HEK293 (cell line): ENCODE measurements at regions not wholly inside any gene's neighbourhood (a gene's known extent, or its start where the extent isn't known, plus 50 kb on each side); places are given as distances from the start of the nearest gene placed in this dataset.

Experiments
- CTCF ChIA-PET: fragments of 350-600 bp; formaldehyde crosslinking; extraction: SDS; loops from one replicate; lab custom pipeline; 2021; ENCODE audit warnings: antibody characterized with exemption; lab: Yijun Ruan, JAX
- POLR2A ChIA-PET: fragments of 300-600 bp; formaldehyde crosslinking; extraction: SDS; loops from one replicate; lab custom pipeline; 2020; ENCODE audit warnings: antibody characterized with exemption, inconsistent platforms; lab: Yijun Ruan, JAX
- H3K27ac ChIP-seq: fragments of 200-500 bp; sonication (Bioruptor generic); 2 replicates; pipeline ENCODE4 v1.5.1; 2014; ENCODE audit warnings: low read depth, low read length, control low read depth, inconsistent platforms; ENCODE audit errors: extremely low read depth
- H3K36me3 ChIP-seq, 2 experiments: fragments of 200-500 bp in 1 of 2; sonication (Bioruptor generic) in 1 of 2; 1 replicate in 1 of 2; 2 replicates in 1 of 2; pipeline ENCODE4 v1.5.1; 2014 to 2017; ENCODE audit warnings: inconsistent platforms in 2 of 2, low read length in 2 of 2; ENCODE audit not compliant: control insufficient read depth in 2 of 2, insufficient read depth in 1 of 2
- H3K4me1 ChIP-seq: fragments of 200-500 bp; sonication (Bioruptor generic); 2 replicates; pipeline ENCODE4 v1.5.1; 2014; ENCODE audit warnings: mild to moderate bottlenecking, low read length, inconsistent platforms; ENCODE audit not compliant: control insufficient read depth, insufficient read depth
- H3K4me3 ChIP-seq: 2 replicates; pipeline ENCODE4 v1.5.1; 2011; ENCODE audit warnings: low read depth, mild to moderate bottlenecking, control low read depth, low read length, moderate library complexity
- H3K9me3 ChIP-seq: fragments of 200-500 bp; sonication (Bioruptor generic); 2 replicates; pipeline ENCODE4 v1.5.1; 2014; ENCODE audit warnings: low read depth, low read length, inconsistent platforms; ENCODE audit not compliant: control insufficient read depth, insufficient read depth
- GLI2 ChIP-seq: fragments of 450-650 bp; formaldehyde crosslinking; IDR thresholded peaks from 2 replicates; pipeline ENCODE4; 2017; ENCODE audit warnings: missing biosample characterization, missing genetic modification characterization, low read depth, borderline replicate concordance
- IKZF3 ChIP-seq: fragments of 450-650 bp; IDR thresholded peaks from 2 replicates; pipeline ENCODE4 v1.5.0; 2018; ENCODE audit warnings: missing biosample characterization, mild to moderate bottlenecking, missing genetic modification characterization, moderate library complexity
- KLF16 ChIP-seq: fragments of 450-650 bp; formaldehyde crosslinking; IDR thresholded peaks from 2 replicates; pipeline ENCODE4 v1.5.1; 2017; ENCODE audit warnings: missing biosample characterization, missing genetic modification characterization
- KLF7 ChIP-seq: fragments of 450-650 bp; formaldehyde crosslinking; IDR thresholded peaks from 2 replicates; pipeline ENCODE4 v1.5.1; 2016; ENCODE audit warnings: missing biosample characterization, missing genetic modification characterization, borderline replicate concordance
- RBAK ChIP-seq: fragments of 450-650 bp; formaldehyde crosslinking; IDR thresholded peaks from 2 replicates; pipeline ENCODE4 v1.5.1; 2016; ENCODE audit warnings: missing biosample characterization, missing genetic modification characterization
- ZBTB1 ChIP-seq: fragments of 450-650 bp; formaldehyde crosslinking; IDR thresholded peaks from 2 replicates; pipeline ENCODE4 v1.5.1; 2016; ENCODE audit warnings: missing biosample characterization, missing genetic modification characterization
- ZFP41 ChIP-seq: fragments of 450-650 bp; formaldehyde crosslinking; IDR thresholded peaks from 2 replicates; pipeline ENCODE4 v1.5.1; 2016; ENCODE audit warnings: missing biosample characterization, missing genetic modification characterization, borderline replicate concordance
- ZNF10 ChIP-seq: fragments of 450-650 bp; formaldehyde crosslinking; IDR thresholded peaks from 2 replicates; pipeline ENCODE4 v1.5.1; 2017; ENCODE audit warnings: missing biosample characterization, missing genetic modification characterization
- ZNF140 ChIP-seq: fragments of 450-650 bp; formaldehyde crosslinking; IDR thresholded peaks from 2 replicates; pipeline ENCODE4 v1.5.1; 2016; ENCODE audit warnings: missing biosample characterization, missing genetic modification characterization
- ZNF19 ChIP-seq: fragments of 450-650 bp; formaldehyde crosslinking; IDR thresholded peaks from 2 replicates; pipeline ENCODE4; 2016; ENCODE audit warnings: missing biosample characterization, missing genetic modification characterization, low read depth
- ZNF350 ChIP-seq: fragments of 450-650 bp; formaldehyde crosslinking; IDR thresholded peaks from 2 replicates; pipeline ENCODE4 v1.5.0; 2017; ENCODE audit warnings: missing biosample characterization, mild to moderate bottlenecking, missing genetic modification characterization
- ZNF394 ChIP-seq: fragments of 450-650 bp; formaldehyde crosslinking; IDR thresholded peaks from 2 replicates; pipeline ENCODE4 v1.5.1; 2016; ENCODE audit warnings: missing biosample characterization, missing genetic modification characterization, mild to moderate bottlenecking, moderate library complexity, borderline replicate concordance
- ZNF473 ChIP-seq: fragments of 450-650 bp; formaldehyde crosslinking; IDR thresholded peaks from 2 replicates; pipeline ENCODE4 v1.5.1; 2017; ENCODE audit warnings: missing biosample characterization, missing genetic modification characterization
- ZNF544 ChIP-seq: fragments of 450-650 bp; formaldehyde crosslinking; IDR thresholded peaks from 2 replicates; pipeline ENCODE4 v1.5.0; 2017; ENCODE audit warnings: missing biosample characterization, missing genetic modification characterization
- ZNF548 ChIP-seq: fragments of 450-650 bp; formaldehyde crosslinking; IDR thresholded peaks from 2 replicates; pipeline ENCODE4 v1.5.1; 2016; ENCODE audit warnings: missing biosample characterization, missing genetic modification characterization
- ZNF558 ChIP-seq: fragments of 450-650 bp; formaldehyde crosslinking; IDR thresholded peaks from 2 replicates; pipeline ENCODE4 v1.5.1; 2016; ENCODE audit warnings: missing biosample characterization, missing genetic modification characterization
- ZNF585B ChIP-seq: fragments of 450-650 bp; formaldehyde crosslinking; IDR thresholded peaks from 2 replicates; pipeline ENCODE4 v1.5.1; 2016; ENCODE audit warnings: missing biosample characterization, missing genetic modification characterization
- ZNF624 ChIP-seq: fragments of 450-650 bp; formaldehyde crosslinking; IDR thresholded peaks from 2 replicates; pipeline ENCODE4 v1.5.1; 2017; ENCODE audit warnings: missing biosample characterization, missing genetic modification characterization
- ZNF664 ChIP-seq: fragments of 450-650 bp; formaldehyde crosslinking; IDR thresholded peaks from 2 replicates; pipeline ENCODE4 v1.5.1; 2016; ENCODE audit warnings: missing biosample characterization, missing genetic modification characterization
- ZNF76 ChIP-seq: fragments of 450-650 bp; formaldehyde crosslinking; IDR thresholded peaks from 2 replicates; pipeline ENCODE4; 2016; ENCODE audit warnings: low read depth, missing biosample characterization, missing genetic modification characterization, borderline replicate concordance
- ZSCAN30 ChIP-seq: fragments of 450-650 bp; IDR thresholded peaks from 2 replicates; pipeline ENCODE4 v1.5.1; 2018; ENCODE audit warnings: missing biosample characterization, mild to moderate bottlenecking, missing genetic modification characterization, moderate library complexity
- ZSCAN4 ChIP-seq: fragments of 450-650 bp; formaldehyde crosslinking; IDR thresholded peaks from 2 replicates; pipeline ENCODE4 v1.5.1; 2017; ENCODE audit warnings: missing biosample characterization, missing genetic modification characterization
- TF ChIP-seq, protein P1 (sequence below): fragments of 450-650 bp; formaldehyde crosslinking; IDR thresholded peaks from 2 replicates; pipeline ENCODE4 v1.5.1; 2017; ENCODE audit warnings: missing biosample characterization, missing genetic modification characterization
- TF ChIP-seq, protein P2 (sequence below): fragments of 450-650 bp; formaldehyde crosslinking; IDR thresholded peaks from 2 replicates; pipeline ENCODE4 v1.5.1; 2016; ENCODE audit warnings: missing biosample characterization, missing genetic modification characterization
- TF ChIP-seq, protein P3 (sequence below): fragments of 450-650 bp; formaldehyde crosslinking; conservative IDR thresholded peaks from 2 replicates; pipeline ENCODE4 v1.5.1; 2016; ENCODE audit warnings: low read depth, missing biosample characterization, missing genetic modification characterization

GRCh38 chr13:84445776-84446175, 563.5 kb upstream of the SLITRK1 start:
- H3K4me1 ChIP-seq: no peaks in the 10 kb centered on the region
- no peaks in the 10 kb centered on the region for H3K36me3 ChIP-seq
- H3K9me3 ChIP-seq: no peaks in the 10 kb centered on the region
- H3K27ac ChIP-seq: no peak overlapping the region
- ChIA-PET POLR2A (no interaction called here), CTCF (no interaction called here)
- TF ChIP-seq ZNF473 (tag by site-specific recombination): no peak
- no peak for TF ChIP-seq KLF7 (tag by site-specific recombination)
- TF ChIP-seq ZNF558 (tag by site-specific recombination): no peak
- no peak for TF ChIP-seq ZNF76 (tag by site-specific recombination)
- H3K4me3 ChIP-seq: no peak overlapping the region

GRCh38 chr13:84443463-84443862, 561.2 kb upstream of the SLITRK1 start:
- ChIA-PET CTCF (no interaction called here), POLR2A (no interaction called here)
- H3K36me3 ChIP-seq: no peaks in the 10 kb centered on the region
- TF ChIP-seq ZNF19 (tag by site-specific recombination) (no peak), RBAK (tag by site-specific recombination) (no peak), ZNF394 (no peak), ZNF624 (no peak), ZNF76 (tag by site-specific recombination) (no peak), ZNF548 (tag by site-specific recombination) (no peak), ZFP41 (tag by site-specific recombination) (no peak), ZNF558 (tag by site-specific recombination) (no peak)
- TF ChIP-seq, protein P1, sequence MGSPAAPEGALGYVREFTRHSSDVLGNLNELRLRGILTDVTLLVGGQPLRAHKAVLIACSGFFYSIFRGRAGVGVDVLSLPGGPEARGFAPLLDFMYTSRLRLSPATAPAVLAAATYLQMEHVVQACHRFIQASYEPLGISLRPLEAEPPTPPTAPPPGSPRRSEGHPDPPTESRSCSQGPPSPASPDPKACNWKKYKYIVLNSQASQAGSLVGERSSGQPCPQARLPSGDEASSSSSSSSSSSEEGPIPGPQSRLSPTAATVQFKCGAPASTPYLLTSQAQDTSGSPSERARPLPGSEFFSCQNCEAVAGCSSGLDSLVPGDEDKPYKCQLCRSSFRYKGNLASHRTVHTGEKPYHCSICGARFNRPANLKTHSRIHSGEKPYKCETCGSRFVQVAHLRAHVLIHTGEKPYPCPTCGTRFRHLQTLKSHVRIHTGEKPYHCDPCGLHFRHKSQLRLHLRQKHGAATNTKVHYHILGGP: no peak
- H3K4me1 ChIP-seq: no peaks in the 10 kb centered on the region
- no peaks in the 10 kb centered on the region for H3K9me3 ChIP-seq
- no peak overlapping the region for H3K27ac ChIP-seq
- H3K4me3 ChIP-seq: no peak overlapping the region

DNA sequence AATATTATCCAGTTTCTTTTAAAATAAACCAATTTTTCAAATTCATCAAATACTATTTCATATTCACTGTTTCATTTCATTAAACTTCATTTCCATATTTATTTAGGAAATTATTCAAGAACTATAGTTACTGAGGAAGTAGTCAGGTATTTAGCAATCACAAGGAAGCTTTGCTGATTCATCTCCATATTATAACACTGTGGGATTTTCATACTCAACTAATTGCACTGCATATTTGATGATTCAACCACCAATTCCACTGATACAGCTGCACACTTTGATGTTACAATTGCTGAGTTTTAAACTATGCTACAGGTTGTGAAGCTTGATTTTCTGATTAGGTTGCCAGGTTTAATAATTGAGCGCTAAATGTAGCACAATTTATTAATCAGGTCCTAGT, 556.8 kb upstream of the SLITRK1 start:
- ChIA-PET CTCF (no interaction called here), POLR2A (no interaction called here)
- no peaks in the 10 kb centered on the region for H3K36me3 ChIP-seq
- TF ChIP-seq KLF16 (tag by site-specific recombination) (no peak), ZNF350 (no peak), ZNF585B (tag by site-specific recombination) (no peak), ZBTB1 (tag by site-specific recombination) (no peak), ZSCAN30 (tag by site-specific recombination) (no peak), ZNF140 (tag by site-specific recombination) (no peak), ZSCAN4 (tag by site-specific recombination) (no peak), GLI2 (tag by site-specific recombination) (no peak), IKZF3 (tag by site-specific recombination) (no peak), ZNF544 (tag by site-specific recombination) (no peak), ZNF10 (no peak), ZNF664 (tag by site-specific recombination) (no peak)
- TF ChIP-seq, protein P2, sequence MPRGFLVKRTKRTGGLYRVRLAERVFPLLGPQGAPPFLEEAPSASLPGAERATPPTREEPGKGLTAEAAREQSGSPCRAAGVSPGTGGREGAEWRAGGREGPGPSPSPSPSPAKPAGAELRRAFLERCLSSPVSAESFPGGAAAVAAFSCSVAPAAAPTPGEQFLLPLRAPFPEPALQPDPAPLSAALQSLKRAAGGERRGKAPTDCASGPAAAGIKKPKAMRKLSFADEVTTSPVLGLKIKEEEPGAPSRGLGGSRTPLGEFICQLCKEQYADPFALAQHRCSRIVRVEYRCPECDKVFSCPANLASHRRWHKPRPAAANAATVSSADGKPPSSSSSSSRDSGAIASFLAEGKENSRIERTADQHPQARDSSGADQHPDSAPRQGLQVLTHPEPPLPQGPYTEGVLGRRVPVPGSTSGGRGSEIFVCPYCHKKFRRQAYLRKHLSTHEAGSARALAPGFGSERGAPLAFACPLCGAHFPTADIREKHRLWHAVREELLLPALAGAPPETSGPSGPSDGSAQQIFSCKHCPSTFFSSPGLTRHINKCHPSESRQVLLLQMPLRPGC (tag by site-specific recombination): no peak
- TF ChIP-seq, protein P3, sequence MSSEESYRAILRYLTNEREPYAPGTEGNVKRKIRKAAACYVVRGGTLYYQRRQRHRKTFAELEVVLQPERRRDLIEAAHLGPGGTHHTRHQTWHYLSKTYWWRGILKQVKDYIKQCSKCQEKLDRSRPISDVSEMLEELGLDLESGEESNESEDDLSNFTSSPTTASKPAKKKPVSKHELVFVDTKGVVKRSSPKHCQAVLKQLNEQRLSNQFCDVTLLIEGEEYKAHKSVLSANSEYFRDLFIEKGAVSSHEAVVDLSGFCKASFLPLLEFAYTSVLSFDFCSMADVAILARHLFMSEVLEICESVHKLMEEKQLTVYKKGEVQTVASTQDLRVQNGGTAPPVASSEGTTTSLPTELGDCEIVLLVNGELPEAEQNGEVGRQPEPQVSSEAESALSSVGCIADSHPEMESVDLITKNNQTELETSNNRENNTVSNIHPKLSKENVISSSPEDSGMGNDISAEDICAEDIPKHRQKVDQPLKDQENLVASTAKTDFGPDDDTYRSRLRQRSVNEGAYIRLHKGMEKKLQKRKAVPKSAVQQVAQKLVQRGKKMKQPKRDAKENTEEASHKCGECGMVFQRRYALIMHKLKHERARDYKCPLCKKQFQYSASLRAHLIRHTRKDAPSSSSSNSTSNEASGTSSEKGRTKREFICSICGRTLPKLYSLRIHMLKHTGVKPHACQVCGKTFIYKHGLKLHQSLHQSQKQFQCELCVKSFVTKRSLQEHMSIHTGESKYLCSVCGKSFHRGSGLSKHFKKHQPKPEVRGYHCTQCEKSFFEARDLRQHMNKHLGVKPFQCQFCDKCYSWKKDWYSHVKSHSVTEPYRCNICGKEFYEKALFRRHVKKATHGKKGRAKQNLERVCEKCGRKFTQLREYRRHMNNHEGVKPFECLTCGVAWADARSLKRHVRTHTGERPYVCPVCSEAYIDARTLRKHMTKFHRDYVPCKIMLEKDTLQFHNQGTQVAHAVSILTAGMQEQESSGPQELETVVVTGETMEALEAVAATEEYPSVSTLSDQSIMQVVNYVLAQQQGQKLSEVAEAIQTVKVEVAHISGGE (tag by site-specific recombination): no peak
- H3K4me1 ChIP-seq: no peaks in the 10 kb centered on the region
- H3K27ac ChIP-seq: no peak overlapping the region
- no peaks in the 10 kb centered on the region for H3K9me3 ChIP-seq
- H3K4me3 ChIP-seq: no peak overlapping the region
